ENCODE measurements at regions not wholly inside any gene's neighbourhood (a gene's known extent, or its start where the extent isn't known, plus 50 kb on each side); places are given as distances from the start of the nearest gene placed in this dataset.

DNA sequence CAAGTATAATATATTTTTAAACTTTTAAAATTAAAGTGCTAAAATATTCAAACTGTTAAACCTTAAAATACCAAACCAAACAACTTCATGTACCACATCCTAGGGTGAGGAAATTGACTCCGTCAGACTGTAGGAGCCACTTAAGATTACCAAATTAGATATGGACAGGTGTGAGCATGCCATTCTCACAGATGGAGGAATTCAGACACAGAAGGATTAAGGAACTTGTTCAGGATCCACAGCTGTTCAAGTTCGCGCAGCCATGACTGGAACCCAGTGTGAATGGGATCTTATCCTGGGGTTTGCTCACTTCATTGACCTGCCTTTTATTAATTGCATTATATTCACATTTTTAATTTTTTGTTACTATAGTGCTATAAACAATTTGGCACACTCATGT is 224.9 kb upstream of the PCDH7 start:
- Histone ChIP-seq H3K4me1 (ENCODE audit: control insufficient read depth in 2 of 3, insufficient read depth in 2 of 3, low read depth in 1 of 3, low read length in 3 of 3) (no peaks in the 10 kb centered on the region), H3K27me3 (ENCODE audit: control insufficient read depth, insufficient read depth, low read length) (no peaks in the 10 kb centered on the region), H3K27ac (ENCODE audit: low read depth in 2 of 2, low read length in 2 of 2) (no peak overlapping the region), H3K4me3 (ENCODE audit: low read length in 3 of 3) (no peak overlapping the region), H3K36me3 (ENCODE audit: control insufficient read depth in 2 of 3, insufficient read depth in 3 of 3, low read length in 3 of 3) (no peaks in the 10 kb centered on the region), H3K9me3 (ENCODE audit: control insufficient read depth in 2 of 3, insufficient read depth in 1 of 3, low read length in 3 of 3) (no peaks in the 10 kb centered on the region), H3K9ac (ENCODE audit: low read length in 3 of 3) (no peak overlapping the region)
- intact Hi-C loops (cut with DNase I), result no loop called here
- TF ChIP-seq, protein P1, sequence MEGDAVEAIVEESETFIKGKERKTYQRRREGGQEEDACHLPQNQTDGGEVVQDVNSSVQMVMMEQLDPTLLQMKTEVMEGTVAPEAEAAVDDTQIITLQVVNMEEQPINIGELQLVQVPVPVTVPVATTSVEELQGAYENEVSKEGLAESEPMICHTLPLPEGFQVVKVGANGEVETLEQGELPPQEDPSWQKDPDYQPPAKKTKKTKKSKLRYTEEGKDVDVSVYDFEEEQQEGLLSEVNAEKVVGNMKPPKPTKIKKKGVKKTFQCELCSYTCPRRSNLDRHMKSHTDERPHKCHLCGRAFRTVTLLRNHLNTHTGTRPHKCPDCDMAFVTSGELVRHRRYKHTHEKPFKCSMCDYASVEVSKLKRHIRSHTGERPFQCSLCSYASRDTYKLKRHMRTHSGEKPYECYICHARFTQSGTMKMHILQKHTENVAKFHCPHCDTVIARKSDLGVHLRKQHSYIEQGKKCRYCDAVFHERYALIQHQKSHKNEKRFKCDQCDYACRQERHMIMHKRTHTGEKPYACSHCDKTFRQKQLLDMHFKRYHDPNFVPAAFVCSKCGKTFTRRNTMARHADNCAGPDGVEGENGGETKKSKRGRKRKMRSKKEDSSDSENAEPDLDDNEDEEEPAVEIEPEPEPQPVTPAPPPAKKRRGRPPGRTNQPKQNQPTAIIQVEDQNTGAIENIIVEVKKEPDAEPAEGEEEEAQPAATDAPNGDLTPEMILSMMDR (IDR thresholded peaks at IDR 0.05; ENCODE audit: borderline replicate concordance, extremely low read depth, insufficient read depth), result no peak
- DNase-seq, result no peak
- no peak for FAIRE-seq

DNA sequence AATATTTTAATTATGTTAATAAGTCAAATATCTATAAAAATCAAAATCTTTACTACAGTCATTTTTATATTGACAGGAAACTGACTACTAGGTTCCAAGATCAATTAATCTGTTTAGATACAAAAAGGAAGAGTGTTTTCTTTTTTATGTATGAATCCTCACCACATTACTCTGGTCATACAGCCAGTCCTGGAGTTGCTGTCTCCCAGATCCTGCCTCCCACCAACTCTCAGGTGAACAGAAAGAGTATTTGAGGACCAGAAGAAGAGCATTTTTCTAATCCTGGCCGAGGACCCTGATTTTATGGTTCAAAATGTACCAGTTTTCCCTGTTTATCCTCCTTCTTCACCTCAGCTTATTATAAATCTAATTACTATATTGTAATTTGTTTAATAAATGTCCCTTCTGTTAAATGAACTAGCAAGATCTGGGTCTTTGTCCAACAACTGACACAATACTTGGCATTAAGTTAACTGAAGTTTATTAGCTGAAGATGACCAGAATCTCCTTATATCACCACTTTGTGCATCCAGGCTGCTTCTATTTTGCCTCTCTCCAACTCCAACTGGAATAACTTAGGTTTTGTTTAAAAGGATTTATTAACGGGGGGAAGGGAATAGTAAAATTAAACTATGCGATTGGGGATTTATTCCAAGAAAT is 224.4 kb upstream of the PCDH7 start:
- intact Hi-C loops (cut with DNase I), result no loop called here
- Histone ChIP-seq H3K36me3 (ENCODE audit: control insufficient read depth in 2 of 3, insufficient read depth in 3 of 3, low read length in 3 of 3) (no peaks in the 10 kb centered on the region), H3K9me3 (ENCODE audit: control insufficient read depth in 2 of 3, insufficient read depth in 1 of 3, low read length in 3 of 3) (no peaks in the 10 kb centered on the region), H3K4me3 (ENCODE audit: low read length in 3 of 3) (no peak overlapping the region), H3K27me3 (ENCODE audit: control insufficient read depth, insufficient read depth, low read length) (no peaks in the 10 kb centered on the region), H3K9ac (ENCODE audit: low read length in 3 of 3) (no peak overlapping the region), H3K4me1 (ENCODE audit: control insufficient read depth in 2 of 3, insufficient read depth in 2 of 3, low read depth in 1 of 3, low read length in 3 of 3) (no peaks in the 10 kb centered on the region), H3K27ac (ENCODE audit: low read depth in 2 of 2, low read length in 2 of 2) (no peak overlapping the region)
- DNase-seq, result no peak
- TF ChIP-seq, protein P1 (IDR thresholded peaks at IDR 0.05; ENCODE audit: borderline replicate concordance, extremely low read depth, insufficient read depth), result no peak
- no peak for FAIRE-seq

- no peaks in the 10 kb centered on the region for H3K27me3 ChIP-seq (ENCODE audit: control insufficient read depth, insufficient read depth, low read length)
- H3K27ac ChIP-seq (ENCODE audit: low read depth in 2 of 2, low read length in 2 of 2), result no peak overlapping the region
- DNase-seq (no peak), FAIRE-seq (no peak)
- TF ChIP-seq, protein P1 (IDR thresholded peaks at IDR 0.05; ENCODE audit: borderline replicate concordance, extremely low read depth, insufficient read depth), result no peak
- H3K36me3 ChIP-seq (ENCODE audit: control insufficient read depth in 2 of 3, insufficient read depth in 3 of 3, low read length in 3 of 3), result no peaks in the 10 kb centered on the region
- H3K9ac ChIP-seq (ENCODE audit: low read length in 3 of 3), result no peak overlapping the region
- H3K4me3 ChIP-seq (ENCODE audit: low read length in 3 of 3), result no peak overlapping the region
- intact Hi-C loops (cut with DNase I), result no loop called here
- H3K9me3 ChIP-seq (ENCODE audit: control insufficient read depth in 2 of 3, insufficient read depth in 1 of 3, low read length in 3 of 3), result no peaks in the 10 kb centered on the region
- H3K4me1 ChIP-seq (ENCODE audit: control insufficient read depth in 2 of 3, insufficient read depth in 2 of 3, low read depth in 1 of 3, low read length in 3 of 3), result no peaks in the 10 kb centered on the region
Observed at GRCh38 chr4:30511751-30512150, 208.4 kb upstream of the PCDH7 start.

DNA sequence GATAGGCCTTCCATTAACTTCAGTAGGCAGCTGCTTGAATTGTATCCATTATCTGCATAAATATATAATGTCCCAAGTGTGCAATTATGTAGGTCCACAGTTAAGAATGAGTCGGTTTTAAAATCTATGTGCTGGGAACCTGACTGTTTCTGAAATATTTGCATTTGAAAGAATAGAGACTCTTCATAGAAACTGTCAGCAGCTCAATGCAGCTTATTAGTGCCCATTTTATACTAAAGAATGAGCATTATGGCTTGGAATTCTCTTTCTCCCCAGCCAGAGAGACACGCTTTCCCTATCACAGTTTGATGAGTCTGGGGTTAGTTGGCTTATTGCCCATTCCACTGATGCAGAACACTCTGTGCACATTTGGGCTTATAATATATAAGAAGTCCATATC is 202.0 kb upstream of the PCDH7 start:
- no peaks in the 10 kb centered on the region for H3K9me3 ChIP-seq (ENCODE audit: control insufficient read depth in 2 of 3, insufficient read depth in 1 of 3, low read length in 3 of 3)
- intact Hi-C loops (cut with DNase I), result no loop called here
- TF ChIP-seq, protein P1 (IDR thresholded peaks at IDR 0.05; ENCODE audit: borderline replicate concordance, extremely low read depth, insufficient read depth), result no peak
- FAIRE-seq (no peak), DNase-seq (no peak)
- H3K9ac ChIP-seq (ENCODE audit: low read length in 3 of 3), result no peak overlapping the region
- no peak overlapping the region for H3K27ac ChIP-seq (ENCODE audit: low read depth in 2 of 2, low read length in 2 of 2)
- no peaks in the 10 kb centered on the region for H3K36me3 ChIP-seq (ENCODE audit: control insufficient read depth in 2 of 3, insufficient read depth in 3 of 3, low read length in 3 of 3)
- no peaks in the 10 kb centered on the region for H3K27me3 ChIP-seq (ENCODE audit: control insufficient read depth, insufficient read depth, low read length)
- H3K4me3 ChIP-seq (ENCODE audit: low read length in 3 of 3), result no peak overlapping the region
- no peaks in the 10 kb centered on the region for H3K4me1 ChIP-seq (ENCODE audit: control insufficient read depth in 2 of 3, insufficient read depth in 2 of 3, low read depth in 1 of 3, low read length in 3 of 3)
